Esophagus muscularis mucosa (tissue), 4 donors: ENCODE measurements at regions not wholly inside any gene's neighbourhood (a gene's known extent, or its start where the extent isn't known, plus 50 kb on each side); places are given as distances from the start of the nearest gene placed in this dataset.

Experiments
- EP300 ChIP-seq: sonication (generic); formaldehyde crosslinking; IDR thresholded peaks from one replicate; pipeline ENCODE4 v1.6.1; 2017; ENCODE audit warnings: antibody characterized with exemption
- POLR2A ChIP-seq: fragments of 450-650 bp; IDR thresholded peaks from one replicate; pipeline ENCODE4 v1.6.1; 2017; ENCODE audit warnings: antibody characterized with exemption, moderate library complexity, mild to moderate bottlenecking, low read depth
- POLR2AphosphoS5 ChIP-seq, 2 donors: sonication (generic); formaldehyde crosslinking; IDR thresholded peaks; one replicate each; pipeline ENCODE4 v1.6.1; 2017; ENCODE audit warnings: antibody characterized with exemption in 2 of 2
- TF ChIP-seq, protein P1 (sequence below), 3 experiments: fragments of 200-600 bp in 2 of 3; fragments of 450-650 bp in 1 of 3; sonication (generic) in 2 of 3; IDR thresholded peaks; one replicate each; pipeline ENCODE4 v1.5.1; 2017 to 2019; ENCODE audit warnings: antibody characterized with exemption in 3 of 3, mild to moderate bottlenecking in 2 of 3, moderate library complexity in 1 of 3

DNA sequence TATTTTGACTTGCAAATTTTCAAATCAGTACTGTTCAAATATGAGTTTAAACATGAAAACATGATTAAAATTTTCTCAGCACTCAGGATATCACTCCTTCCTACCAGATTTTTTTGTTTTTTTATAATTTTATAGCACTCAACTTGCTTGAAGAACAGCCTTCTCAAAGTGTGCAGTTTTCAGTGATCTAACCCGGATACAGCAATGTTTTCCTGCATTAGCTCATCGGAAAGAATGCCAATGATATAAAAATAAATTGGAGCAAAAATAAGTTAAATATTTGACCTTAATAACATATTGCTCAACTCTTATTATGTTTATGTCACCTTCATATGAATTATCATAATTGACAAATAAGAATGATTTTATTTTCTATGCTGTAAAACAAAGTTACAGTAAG is 766.8 kb downstream of the USP25 start:
- TF ChIP-seq POLR2A (no peak), POLR2AphosphoS5 (IDR thresholded peaks at IDR 0.05) (no peak), EP300 (no peak)
- TF ChIP-seq, protein P1, sequence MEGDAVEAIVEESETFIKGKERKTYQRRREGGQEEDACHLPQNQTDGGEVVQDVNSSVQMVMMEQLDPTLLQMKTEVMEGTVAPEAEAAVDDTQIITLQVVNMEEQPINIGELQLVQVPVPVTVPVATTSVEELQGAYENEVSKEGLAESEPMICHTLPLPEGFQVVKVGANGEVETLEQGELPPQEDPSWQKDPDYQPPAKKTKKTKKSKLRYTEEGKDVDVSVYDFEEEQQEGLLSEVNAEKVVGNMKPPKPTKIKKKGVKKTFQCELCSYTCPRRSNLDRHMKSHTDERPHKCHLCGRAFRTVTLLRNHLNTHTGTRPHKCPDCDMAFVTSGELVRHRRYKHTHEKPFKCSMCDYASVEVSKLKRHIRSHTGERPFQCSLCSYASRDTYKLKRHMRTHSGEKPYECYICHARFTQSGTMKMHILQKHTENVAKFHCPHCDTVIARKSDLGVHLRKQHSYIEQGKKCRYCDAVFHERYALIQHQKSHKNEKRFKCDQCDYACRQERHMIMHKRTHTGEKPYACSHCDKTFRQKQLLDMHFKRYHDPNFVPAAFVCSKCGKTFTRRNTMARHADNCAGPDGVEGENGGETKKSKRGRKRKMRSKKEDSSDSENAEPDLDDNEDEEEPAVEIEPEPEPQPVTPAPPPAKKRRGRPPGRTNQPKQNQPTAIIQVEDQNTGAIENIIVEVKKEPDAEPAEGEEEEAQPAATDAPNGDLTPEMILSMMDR (IDR thresholded peaks at IDR 0.05): no peak
